Neural cell (in vitro differentiated cells): ENCODE measurements at regions not wholly inside any gene's neighbourhood (a gene's known extent, or its start where the extent isn't known, plus 50 kb on each side); places are given as distances from the start of the nearest gene placed in this dataset.

Experiments
- H2AFZ ChIP-seq: fragments of 200-600, 300-800 bp; sonication (generic), shearing (Covaris generic); 2 replicates; pipeline ENCODE4 v1.6.0; 2014; ENCODE audit warnings: low read depth, mild to moderate bottlenecking, antibody characterized with exemption, low read length, moderate library complexity
- H3F3A ChIP-seq: fragments of 200-600 bp; shearing (Covaris generic); 2 replicates; pipeline ENCODE4 v1.6.1; 2016; ENCODE audit warnings: mild to moderate bottlenecking, moderate library complexity, mixed read lengths, antibody characterized with exemption, low read length; ENCODE audit not compliant: insufficient read depth, poor library complexity, severe bottlenecking
- H3K27ac ChIP-seq: fragments of 200-600, 300-800 bp; sonication (generic), shearing (Covaris generic); 2 replicates; pipeline ENCODE4 v1.5.1; 2014; ENCODE audit warnings: mild to moderate bottlenecking, low read length, moderate library complexity
- H3K27me3 ChIP-seq: fragments of 300-800, 200-600 bp; sonication (generic), shearing (Covaris generic); 2 replicates; pipeline ENCODE4 v1.6.0; 2014; ENCODE audit warnings: mild to moderate bottlenecking, low read depth, low read length, moderate library complexity; ENCODE audit not compliant: insufficient read depth
- H3K36me3 ChIP-seq: fragments of 300-800, 200-600 bp; sonication (generic), shearing (Covaris generic); 2 replicates; pipeline ENCODE4 v1.5.1; 2014; ENCODE audit warnings: mild to moderate bottlenecking, antibody characterized with exemption, low read length, moderate library complexity; ENCODE audit not compliant: insufficient read depth
- H3K4me2 ChIP-seq: fragments of 300-800, 200-600 bp; sonication (generic), shearing (Covaris generic); 2 replicates; pipeline ENCODE4 v1.6.0; 2014; ENCODE audit warnings: mild to moderate bottlenecking, low read length
- H3K4me3 ChIP-seq: fragments of 300-800, 200-600 bp; sonication (generic), shearing (Covaris generic); 2 replicates; pipeline ENCODE4 v1.5.1; 2014; ENCODE audit warnings: mild to moderate bottlenecking, low read length, moderate library complexity
- H3K79me2 ChIP-seq: fragments of 200-600 bp; shearing (Covaris generic); replicated peaks from 2 replicates; pipeline ENCODE4 v1.6.0; 2014; ENCODE audit warnings: mild to moderate bottlenecking, low read length, moderate library complexity; ENCODE audit not compliant: insufficient read depth
- H3K9ac ChIP-seq: fragments of 300-800, 200-600 bp; sonication (generic), shearing (Covaris generic); 2 replicates; pipeline ENCODE4 v1.6.1; 2016; ENCODE audit warnings: mild to moderate bottlenecking, low read length, mixed read lengths
- H3K9me2 ChIP-seq: fragments of 200-600 bp; shearing (Covaris generic); 2 replicates; pipeline ENCODE4 v1.6.1; 2016; ENCODE audit warnings: mild to moderate bottlenecking, low read length, mixed read lengths; ENCODE audit not compliant: insufficient read depth
- H3K9me3 ChIP-seq: fragments of 200-600, 300-800 bp; sonication (generic), shearing (Covaris generic); 2 replicates; pipeline ENCODE4 v1.6.1; 2016; ENCODE audit warnings: mild to moderate bottlenecking, mixed run types, low read length, moderate library complexity, mixed read lengths
- H4K20me1 ChIP-seq: fragments of 200-600 bp; shearing (Covaris generic); 2 replicates; pipeline ENCODE4 v1.6.1; 2016; ENCODE audit warnings: mild to moderate bottlenecking, mixed run types; ENCODE audit not compliant: insufficient read depth
- EP300 ChIP-seq: fragments of 450-650 bp; conservative IDR thresholded peaks from 2 replicates; pipeline ENCODE4 v1.6.1; 2014; ENCODE audit warnings: antibody characterized with exemption, mild to moderate bottlenecking, moderate library complexity; ENCODE audit not compliant: poor library complexity, severe bottlenecking
- EZH2 ChIP-seq: fragments of 200-600, 300-800 bp; shearing (Covaris generic), sonication (generic); IDR thresholded peaks from 2 replicates; pipeline ENCODE4 v1.6.1; 2014; ENCODE audit warnings: antibody characterized with exemption, low read length, borderline replicate concordance, mild to moderate bottlenecking; ENCODE audit not compliant: insufficient read depth, poor library complexity, severe bottlenecking
- MXI1 ChIP-seq: fragments of 450-650 bp; conservative IDR thresholded peaks from 2 replicates; pipeline ENCODE4 v1.6.1; 2014; ENCODE audit warnings: antibody characterized with exemption, mild to moderate bottlenecking; ENCODE audit not compliant: poor library complexity, severe bottlenecking
- POLR2AphosphoS5 ChIP-seq: IDR thresholded peaks from 2 replicates; pipeline ENCODE4 v1.6.1; 2012
- RAD21 ChIP-seq: fragments of 450-650 bp; conservative IDR thresholded peaks from 2 replicates; pipeline ENCODE4 v1.6.1; 2014; ENCODE audit warnings: antibody characterized with exemption, mild to moderate bottlenecking, moderate library complexity
- SMC3 ChIP-seq: fragments of 450-650 bp; conservative IDR thresholded peaks from 2 replicates; pipeline ENCODE4 v1.6.1; 2014; ENCODE audit warnings: antibody characterized with exemption, mild to moderate bottlenecking, moderate library complexity; ENCODE audit not compliant: poor library complexity
- TAF1 ChIP-seq: IDR thresholded peaks from 2 replicates; pipeline ENCODE4 v1.6.1; 2012; ENCODE audit warnings: low read depth
- TF ChIP-seq, protein P1 (sequence below): IDR thresholded peaks from 2 replicates; pipeline ENCODE4 v1.6.1; 2012; ENCODE audit warnings: borderline replicate concordance
- TF ChIP-seq, protein P2 (sequence below): fragments of 450-650 bp; IDR thresholded peaks from 2 replicates; pipeline ENCODE4 v1.5.1; 2014; ENCODE audit warnings: antibody characterized with exemption, mild to moderate bottlenecking, moderate library complexity; ENCODE audit not compliant: poor library complexity, severe bottlenecking

DNA sequence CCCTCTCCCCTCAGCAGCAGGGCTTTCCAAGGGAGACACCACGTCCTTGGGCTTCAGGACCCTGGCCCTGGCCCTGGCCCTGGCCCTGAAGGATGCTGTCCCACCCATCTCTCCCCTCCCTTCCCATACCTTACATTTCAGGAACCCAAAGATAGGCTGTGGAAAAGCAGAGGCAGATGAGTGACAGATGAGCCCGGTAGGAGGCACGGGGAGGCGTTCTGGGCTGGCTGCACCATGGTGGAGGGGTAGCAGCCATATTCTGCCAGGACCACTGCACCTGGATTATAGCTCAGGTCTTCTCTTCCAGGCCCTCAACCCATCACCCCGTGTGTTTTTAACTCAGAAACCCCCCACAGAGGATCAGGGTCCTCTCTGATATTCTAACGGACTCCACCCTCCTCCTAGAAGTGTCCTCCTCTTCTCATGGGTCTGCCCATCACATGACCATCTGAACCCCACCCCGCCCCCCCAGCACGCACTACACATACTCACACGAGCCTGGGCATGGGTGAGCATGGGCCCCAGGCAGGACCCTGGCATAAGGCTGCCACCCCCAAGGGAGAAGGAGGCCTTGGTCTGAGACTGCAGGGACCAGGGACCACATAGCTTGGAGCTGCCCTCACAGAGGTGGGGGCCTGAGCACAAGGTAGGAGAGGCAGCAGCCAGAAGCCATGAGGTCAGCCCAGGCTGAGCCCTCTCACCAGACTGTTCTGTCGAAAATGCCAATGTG, 220.8 kb upstream of the CDH4 start:
- H3F3A ChIP-seq, result no peaks in the 10 kb centered on the region
- no peak overlapping the region for H3K4me3 ChIP-seq
- TF ChIP-seq SMC3 (no peak), RAD21 (no peak), MXI1 (no peak), POLR2AphosphoS5 (no peak), EP300 (no peak), EZH2 (no peak), TAF1 (no peak)
- TF ChIP-seq, protein P1, sequence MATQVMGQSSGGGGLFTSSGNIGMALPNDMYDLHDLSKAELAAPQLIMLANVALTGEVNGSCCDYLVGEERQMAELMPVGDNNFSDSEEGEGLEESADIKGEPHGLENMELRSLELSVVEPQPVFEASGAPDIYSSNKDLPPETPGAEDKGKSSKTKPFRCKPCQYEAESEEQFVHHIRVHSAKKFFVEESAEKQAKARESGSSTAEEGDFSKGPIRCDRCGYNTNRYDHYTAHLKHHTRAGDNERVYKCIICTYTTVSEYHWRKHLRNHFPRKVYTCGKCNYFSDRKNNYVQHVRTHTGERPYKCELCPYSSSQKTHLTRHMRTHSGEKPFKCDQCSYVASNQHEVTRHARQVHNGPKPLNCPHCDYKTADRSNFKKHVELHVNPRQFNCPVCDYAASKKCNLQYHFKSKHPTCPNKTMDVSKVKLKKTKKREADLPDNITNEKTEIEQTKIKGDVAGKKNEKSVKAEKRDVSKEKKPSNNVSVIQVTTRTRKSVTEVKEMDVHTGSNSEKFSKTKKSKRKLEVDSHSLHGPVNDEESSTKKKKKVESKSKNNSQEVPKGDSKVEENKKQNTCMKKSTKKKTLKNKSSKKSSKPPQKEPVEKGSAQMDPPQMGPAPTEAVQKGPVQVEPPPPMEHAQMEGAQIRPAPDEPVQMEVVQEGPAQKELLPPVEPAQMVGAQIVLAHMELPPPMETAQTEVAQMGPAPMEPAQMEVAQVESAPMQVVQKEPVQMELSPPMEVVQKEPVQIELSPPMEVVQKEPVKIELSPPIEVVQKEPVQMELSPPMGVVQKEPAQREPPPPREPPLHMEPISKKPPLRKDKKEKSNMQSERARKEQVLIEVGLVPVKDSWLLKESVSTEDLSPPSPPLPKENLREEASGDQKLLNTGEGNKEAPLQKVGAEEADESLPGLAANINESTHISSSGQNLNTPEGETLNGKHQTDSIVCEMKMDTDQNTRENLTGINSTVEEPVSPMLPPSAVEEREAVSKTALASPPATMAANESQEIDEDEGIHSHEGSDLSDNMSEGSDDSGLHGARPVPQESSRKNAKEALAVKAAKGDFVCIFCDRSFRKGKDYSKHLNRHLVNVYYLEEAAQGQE, result no peak
- TF ChIP-seq, protein P2, sequence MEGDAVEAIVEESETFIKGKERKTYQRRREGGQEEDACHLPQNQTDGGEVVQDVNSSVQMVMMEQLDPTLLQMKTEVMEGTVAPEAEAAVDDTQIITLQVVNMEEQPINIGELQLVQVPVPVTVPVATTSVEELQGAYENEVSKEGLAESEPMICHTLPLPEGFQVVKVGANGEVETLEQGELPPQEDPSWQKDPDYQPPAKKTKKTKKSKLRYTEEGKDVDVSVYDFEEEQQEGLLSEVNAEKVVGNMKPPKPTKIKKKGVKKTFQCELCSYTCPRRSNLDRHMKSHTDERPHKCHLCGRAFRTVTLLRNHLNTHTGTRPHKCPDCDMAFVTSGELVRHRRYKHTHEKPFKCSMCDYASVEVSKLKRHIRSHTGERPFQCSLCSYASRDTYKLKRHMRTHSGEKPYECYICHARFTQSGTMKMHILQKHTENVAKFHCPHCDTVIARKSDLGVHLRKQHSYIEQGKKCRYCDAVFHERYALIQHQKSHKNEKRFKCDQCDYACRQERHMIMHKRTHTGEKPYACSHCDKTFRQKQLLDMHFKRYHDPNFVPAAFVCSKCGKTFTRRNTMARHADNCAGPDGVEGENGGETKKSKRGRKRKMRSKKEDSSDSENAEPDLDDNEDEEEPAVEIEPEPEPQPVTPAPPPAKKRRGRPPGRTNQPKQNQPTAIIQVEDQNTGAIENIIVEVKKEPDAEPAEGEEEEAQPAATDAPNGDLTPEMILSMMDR, result no peak
- H3K36me3 ChIP-seq, result no peaks in the 10 kb centered on the region
- H3K9me2 ChIP-seq, result no peaks in the 10 kb centered on the region
- no peaks in the 10 kb centered on the region for H3K9me3 ChIP-seq
- no peaks in the 10 kb centered on the region for H3K27me3 ChIP-seq
- no peak overlapping the region for H3K4me2 ChIP-seq
- no peak overlapping the region for H2AFZ ChIP-seq
- H3K79me2 ChIP-seq, result no peaks in the 10 kb centered on the region
- H3K27ac ChIP-seq, result no peak overlapping the region
- no peaks in the 10 kb centered on the region for H4K20me1 ChIP-seq
- no peak overlapping the region for H3K9ac ChIP-seq

DNA sequence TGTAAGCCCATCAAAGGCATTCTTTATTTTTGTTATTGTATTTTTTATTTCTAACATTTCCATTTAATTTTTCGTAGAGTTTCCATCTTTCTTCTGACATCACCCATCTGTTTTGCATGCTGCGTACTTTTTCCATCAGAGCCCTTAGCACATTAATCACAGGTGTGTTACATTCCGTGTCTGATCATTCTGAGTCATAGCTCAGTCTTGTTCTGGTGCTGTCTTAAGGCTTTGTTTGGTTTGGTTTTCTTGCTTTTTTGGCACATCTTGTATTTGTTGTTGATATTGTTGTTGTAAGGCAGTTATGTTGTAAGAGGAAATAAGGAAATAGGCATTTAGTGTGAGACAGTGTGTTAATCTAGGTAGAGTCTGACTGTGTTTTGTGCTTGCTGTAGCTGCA, 214.6 kb upstream of the CDH4 start:
- Histone ChIP-seq H3K27me3 (no peaks in the 10 kb centered on the region), H3K9me2 (no peaks in the 10 kb centered on the region), H3K4me2 (no peak overlapping the region), H4K20me1 (no peaks in the 10 kb centered on the region), H3K4me3 (no peak overlapping the region), H3K9ac (no peak overlapping the region), H3K79me2 (no peaks in the 10 kb centered on the region), H3K9me3 (no peaks in the 10 kb centered on the region), H3K36me3 (no peaks in the 10 kb centered on the region), H2AFZ (no peak overlapping the region), H3F3A (no peaks in the 10 kb centered on the region), H3K27ac (no peak overlapping the region)
- TF ChIP-seq RAD21 (no peak), EP300 (no peak)
- TF ChIP-seq, protein P2, result no peak
